ENCODE measurements at regions not wholly inside any gene's neighbourhood (a gene's known extent, or its start where the extent isn't known, plus 50 kb on each side); places are given as distances from the start of the nearest gene placed in this dataset. TPM values are rescaled to one million over a fixed set of nuclear protein-coding genes. Genes with fewer than 3 reads are reported as not detected.
"Not testable (repeated sequence)": the region's sequence is repeated elsewhere in the genome, so short reads cannot be mapped to it uniquely, and the experiment has no call there.

DNA sequence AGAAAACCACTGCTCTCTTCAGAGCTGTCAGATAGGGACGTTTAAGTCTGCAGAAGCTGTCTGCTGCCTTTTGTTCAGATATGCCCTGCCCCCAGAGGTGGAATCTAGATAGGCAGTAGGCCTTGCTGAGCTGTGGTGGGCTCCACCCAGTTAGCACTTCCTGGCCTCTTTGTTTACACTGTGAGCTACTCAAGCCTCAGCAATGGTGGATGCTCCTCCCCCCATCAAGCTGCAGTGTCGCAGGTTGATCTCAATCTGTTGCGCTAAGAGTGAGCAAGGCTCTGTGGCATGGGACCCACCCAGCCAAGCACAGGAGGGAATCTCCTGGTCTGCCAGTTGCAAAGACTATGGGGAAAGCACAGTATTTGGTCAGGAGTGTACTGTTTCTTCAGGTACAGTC lies 59.2 kb upstream of the ZNF641 start:
- H3K36me3 ChIP-seq; DNase-seq (ENCODE audit: low spot score in 2 of 2); H3K27me3 ChIP-seq; H3K9me3 ChIP-seq; H3K27ac ChIP-seq; H3K4me3 ChIP-seq: not testable (repeated sequence)
- WGBS, 2 donors, result 65 to 83% methylated on average over 1 of the region's 3 CpGs
- peaks cover 0 to 17% (median 4%) of the 10 kb centered on the region in 4 donors for H3K4me1 ChIP-seq

DNA sequence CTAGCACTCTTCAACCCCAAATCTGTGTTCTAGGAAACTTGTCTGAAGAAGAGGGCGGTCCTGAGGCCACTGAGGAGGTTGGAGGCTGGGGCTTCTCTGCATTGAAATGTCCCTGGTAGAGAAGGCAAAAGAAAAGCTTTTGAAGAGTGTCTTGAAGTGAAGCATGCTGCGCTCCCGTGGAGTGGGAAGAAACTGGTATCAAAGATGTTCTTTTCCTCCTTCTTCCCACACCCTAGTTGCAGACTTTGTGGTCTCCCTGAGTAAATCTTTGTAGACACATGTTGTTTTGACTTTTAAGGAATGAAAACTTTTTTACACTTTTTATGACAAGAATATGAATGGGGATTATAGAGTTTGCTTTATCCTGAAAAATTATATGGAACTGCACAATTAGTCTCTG lies 59.0 kb upstream of the ANP32D start:
- H3K27me3 ChIP-seq, result no peaks in the 10 kb centered on the region
- no peak overlapping the region for H3K27ac ChIP-seq
- DNase-seq (ENCODE audit: low spot score in 2 of 2), result no peak
- H3K9me3 ChIP-seq, result peaks cover 0 to 3% (median 0%) of the 10 kb centered on the region in 4 donors
- peaks cover 0 to 7% (median 0%) of the 10 kb centered on the region in 3 donors for H3K36me3 ChIP-seq
- H3K4me3 ChIP-seq, result no peak overlapping the region
- peaks cover 0 to 17% (median 4%) of the 10 kb centered on the region in 4 donors for H3K4me1 ChIP-seq
- WGBS, 2 donors, result 62 to 64% methylated on average over 3 of the region's 3 CpGs
- no peak for TF ChIP-seq POLR2A (IDR thresholded peaks at IDR 0.05)
- TF ChIP-seq, protein P1, sequence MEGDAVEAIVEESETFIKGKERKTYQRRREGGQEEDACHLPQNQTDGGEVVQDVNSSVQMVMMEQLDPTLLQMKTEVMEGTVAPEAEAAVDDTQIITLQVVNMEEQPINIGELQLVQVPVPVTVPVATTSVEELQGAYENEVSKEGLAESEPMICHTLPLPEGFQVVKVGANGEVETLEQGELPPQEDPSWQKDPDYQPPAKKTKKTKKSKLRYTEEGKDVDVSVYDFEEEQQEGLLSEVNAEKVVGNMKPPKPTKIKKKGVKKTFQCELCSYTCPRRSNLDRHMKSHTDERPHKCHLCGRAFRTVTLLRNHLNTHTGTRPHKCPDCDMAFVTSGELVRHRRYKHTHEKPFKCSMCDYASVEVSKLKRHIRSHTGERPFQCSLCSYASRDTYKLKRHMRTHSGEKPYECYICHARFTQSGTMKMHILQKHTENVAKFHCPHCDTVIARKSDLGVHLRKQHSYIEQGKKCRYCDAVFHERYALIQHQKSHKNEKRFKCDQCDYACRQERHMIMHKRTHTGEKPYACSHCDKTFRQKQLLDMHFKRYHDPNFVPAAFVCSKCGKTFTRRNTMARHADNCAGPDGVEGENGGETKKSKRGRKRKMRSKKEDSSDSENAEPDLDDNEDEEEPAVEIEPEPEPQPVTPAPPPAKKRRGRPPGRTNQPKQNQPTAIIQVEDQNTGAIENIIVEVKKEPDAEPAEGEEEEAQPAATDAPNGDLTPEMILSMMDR (IDR thresholded peaks at IDR 0.05), result no peak
- no peak for TF ChIP-seq EP300 (IDR thresholded peaks at IDR 0.05)

DNA sequence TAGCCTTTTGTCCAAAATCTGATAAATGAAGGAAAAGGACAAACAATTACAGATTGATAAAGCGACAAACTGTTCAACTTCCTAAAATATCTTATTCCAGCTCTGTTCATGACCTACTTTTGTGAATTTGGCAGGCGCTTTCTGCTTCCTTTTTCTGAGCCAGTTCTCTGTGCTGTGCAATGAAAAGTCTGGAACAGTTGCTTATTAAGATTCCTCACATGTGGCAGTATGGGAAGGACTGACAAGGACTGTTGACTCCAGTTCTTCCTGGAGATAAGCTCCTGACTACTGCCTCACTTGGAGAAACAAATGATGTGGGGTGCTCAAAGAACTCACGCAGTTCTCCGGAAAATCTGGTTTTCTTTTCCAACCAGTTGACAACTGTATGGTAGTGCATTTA lies 58.3 kb upstream of the ANP32D start:
- Histone ChIP-seq H3K9me3 (no peaks in the 10 kb centered on the region), H3K27me3 (no peaks in the 10 kb centered on the region), H3K36me3 (peaks cover 0 to 7% (median 0%) of the 10 kb centered on the region in 3 donors), H3K27ac (no peak overlapping the region), H3K4me3 (no peak overlapping the region), H3K4me1 (peaks cover 0 to 17% (median 4%) of the 10 kb centered on the region in 4 donors)
- 43 to 44% methylated on average over 4 of the region's 4 CpGs for WGBS, 2 donors
- peak in 1 of 2 donors; percentile 5 for DNase-seq (ENCODE audit: low spot score in 2 of 2)
- TF ChIP-seq EP300 (IDR thresholded peaks at IDR 0.05) (no peak), POLR2A (IDR thresholded peaks at IDR 0.05) (no peak)
- TF ChIP-seq, protein P1 (IDR thresholded peaks at IDR 0.05), result no peak

DNA sequence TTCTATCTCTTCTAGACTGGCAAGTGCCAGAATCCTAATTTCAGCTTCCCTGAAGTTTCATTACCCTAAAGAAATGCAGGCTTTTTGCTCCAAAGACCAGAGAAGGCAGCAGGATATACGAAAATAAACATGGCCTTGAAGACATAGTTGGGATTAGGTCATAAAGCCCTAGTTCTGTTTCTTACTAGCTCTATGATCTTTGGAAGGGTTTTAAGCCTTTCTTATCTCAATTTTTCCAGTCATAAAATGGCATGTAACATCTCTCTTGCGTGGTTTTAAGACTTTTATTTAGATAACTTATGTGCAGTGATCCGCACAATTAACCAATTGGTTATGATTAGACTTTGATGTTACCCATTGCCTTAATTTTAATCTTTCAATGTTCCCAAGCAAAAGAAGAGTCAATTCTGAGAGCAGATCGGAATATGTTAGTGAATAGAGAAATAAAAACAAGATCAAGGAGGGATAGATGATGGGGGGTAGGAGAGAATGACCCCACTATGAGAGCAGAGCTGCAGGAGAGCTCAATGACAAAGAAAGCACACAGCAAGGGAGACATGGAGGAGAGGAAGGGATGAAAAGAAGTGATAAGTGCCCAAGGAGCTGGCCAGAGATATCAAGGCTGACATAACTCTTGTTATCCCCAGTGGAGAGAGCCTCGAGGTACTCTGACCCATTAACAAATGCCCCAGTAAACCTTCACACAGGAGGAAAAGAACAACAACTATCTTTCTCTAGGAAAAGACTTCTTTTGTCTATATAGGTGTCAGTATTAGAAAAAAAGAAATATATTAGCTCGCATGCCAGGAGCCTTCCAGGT lies 53.0 kb upstream of the ANP32D start:
- no peaks in the 10 kb centered on the region for H3K9me3 ChIP-seq
- H3K36me3 ChIP-seq, result no peaks in the 10 kb centered on the region
- peaks cover 0 to 5% (median 2%) of the 10 kb centered on the region in 4 donors for H3K4me1 ChIP-seq
- 60 to 66% methylated on average over 6 of the region's 6 CpGs for WGBS, 2 donors
- H3K27me3 ChIP-seq, result no peaks in the 10 kb centered on the region
- no peak for TF ChIP-seq POLR2A (IDR thresholded peaks at IDR 0.05)
- TF ChIP-seq EP300 (IDR thresholded peaks at IDR 0.05), result no peak
- H3K4me3 ChIP-seq, result no peak overlapping the region
- DNase-seq (ENCODE audit: low spot score in 2 of 2), result no peak
- H3K27ac ChIP-seq, result no peak overlapping the region

DNA sequence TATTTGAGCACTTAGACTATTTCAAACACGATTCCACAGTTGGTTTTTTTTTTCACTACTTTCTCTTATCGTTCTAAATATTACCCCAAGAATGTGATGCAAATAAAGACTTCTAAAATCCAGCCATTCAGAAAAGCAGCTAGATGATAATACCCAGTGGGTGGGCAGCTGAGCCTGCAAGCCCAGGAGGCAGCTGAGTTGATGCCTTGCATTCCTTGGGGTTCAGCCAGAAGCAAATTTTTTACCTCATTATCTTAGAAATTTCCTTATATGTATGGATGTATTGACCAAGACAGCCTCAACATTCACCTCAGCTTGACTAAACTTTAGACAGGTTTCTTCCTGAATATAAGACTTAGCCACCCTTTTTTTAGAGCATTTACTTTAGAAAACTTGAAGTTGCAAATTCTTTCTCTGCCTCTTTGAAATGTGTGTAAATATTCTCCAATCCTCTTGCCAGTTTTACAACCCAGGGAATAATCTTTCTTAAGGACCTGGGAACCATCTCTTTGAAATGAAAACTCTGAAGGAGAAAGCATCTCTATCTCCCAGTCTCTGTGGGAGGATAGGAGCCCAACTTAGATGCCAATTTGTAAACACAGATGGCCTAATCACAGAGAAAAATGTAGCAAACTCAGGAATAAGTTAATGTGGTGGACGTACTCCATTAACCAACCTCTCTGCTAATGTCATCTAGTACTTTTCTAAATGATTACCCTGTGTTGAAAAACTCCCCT lies 52.2 kb upstream of the ANP32D start:
- Histone ChIP-seq H3K4me1 (no peaks in the 10 kb centered on the region), H3K36me3 (no peaks in the 10 kb centered on the region), H3K9me3 (no peaks in the 10 kb centered on the region), H3K4me3 (no peak overlapping the region), H3K27ac (no peak overlapping the region), H3K27me3 (no peaks in the 10 kb centered on the region)
- WGBS, 2 donors, result 21 to 22% methylated on average over 3 of the region's 3 CpGs
- DNase-seq (ENCODE audit: low spot score in 2 of 2), result no peak
- TF ChIP-seq POLR2A (IDR thresholded peaks at IDR 0.05), result no peak
- TF ChIP-seq, protein P1 (IDR thresholded peaks at IDR 0.05), result no peak
- no peak for TF ChIP-seq EP300 (IDR thresholded peaks at IDR 0.05)

DNA sequence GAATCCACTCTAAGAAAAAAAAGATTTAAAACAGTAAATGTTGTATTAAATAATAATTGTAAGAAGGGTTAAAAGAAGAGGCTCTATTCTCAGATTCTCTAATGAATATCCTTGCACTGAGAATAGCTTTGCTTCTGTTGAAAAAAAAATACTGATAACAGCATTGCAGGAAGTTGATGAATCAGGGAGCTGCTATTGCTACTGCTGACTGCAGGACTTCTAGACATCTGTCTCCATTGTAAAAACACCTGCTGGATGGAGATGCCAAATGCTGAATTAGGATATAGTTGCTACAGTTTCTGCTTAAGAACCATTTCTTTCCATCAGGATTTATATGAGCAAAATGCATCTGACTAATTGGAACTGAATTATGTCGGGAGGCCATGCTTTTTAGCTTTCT lies 50.3 kb upstream of the ANP32D start:
- DNase-seq (ENCODE audit: low spot score in 2 of 2), result no peak
- no peaks in the 10 kb centered on the region for H3K27me3 ChIP-seq
- 78 to 91% methylated on average over 1 of the region's 1 CpG for WGBS, 2 donors
- H3K4me3 ChIP-seq, result no peak overlapping the region
- H3K36me3 ChIP-seq, result no peaks in the 10 kb centered on the region
- no peaks in the 10 kb centered on the region for H3K9me3 ChIP-seq
- no peaks in the 10 kb centered on the region for H3K4me1 ChIP-seq
- no peak overlapping the region for H3K27ac ChIP-seq
- no peak for TF ChIP-seq POLR2A (IDR thresholded peaks at IDR 0.05)

Small RNAs in the stretch of these regions (small RNA-seq; reads per million reads assigned to genes)
- not detected for gene OR8S21P
